ENCODE measurements at regions not wholly inside any gene's neighbourhood (a gene's known extent, or its start where the extent isn't known, plus 50 kb on each side); places are given as distances from the start of the nearest gene placed in this dataset.

DNA sequence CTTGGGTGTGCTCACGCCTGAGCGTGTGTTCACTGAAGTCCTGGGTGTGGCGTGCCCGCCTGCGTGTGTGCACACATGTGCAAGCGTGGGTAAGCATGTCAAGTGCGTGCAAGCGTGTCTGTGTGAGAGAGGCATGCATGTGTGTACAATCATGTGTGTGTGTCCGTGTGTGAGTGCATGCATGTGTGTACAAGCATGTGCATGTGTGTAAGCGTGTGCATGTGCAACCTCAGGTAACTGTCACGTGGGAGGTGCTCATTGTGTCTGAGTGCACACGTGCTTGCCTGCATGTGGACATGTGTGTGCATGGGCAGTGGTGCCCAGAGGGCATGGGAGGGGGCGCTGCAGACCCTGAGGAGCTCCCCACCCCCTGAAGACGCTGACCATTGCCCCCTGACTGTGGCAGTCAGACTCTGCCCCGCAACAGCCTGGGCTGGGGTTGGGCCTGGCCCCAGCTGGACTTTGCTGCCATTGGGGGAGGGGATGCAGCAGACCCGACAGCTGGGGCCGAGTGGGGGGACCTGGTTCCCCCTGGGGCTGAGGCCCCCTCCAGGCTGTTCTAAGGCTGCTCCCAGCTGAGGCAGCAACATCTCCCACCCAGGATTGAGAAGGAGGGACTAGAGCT lies 88.1 kb downstream of the UNCX start:
- TF ChIP-seq, protein P1, sequence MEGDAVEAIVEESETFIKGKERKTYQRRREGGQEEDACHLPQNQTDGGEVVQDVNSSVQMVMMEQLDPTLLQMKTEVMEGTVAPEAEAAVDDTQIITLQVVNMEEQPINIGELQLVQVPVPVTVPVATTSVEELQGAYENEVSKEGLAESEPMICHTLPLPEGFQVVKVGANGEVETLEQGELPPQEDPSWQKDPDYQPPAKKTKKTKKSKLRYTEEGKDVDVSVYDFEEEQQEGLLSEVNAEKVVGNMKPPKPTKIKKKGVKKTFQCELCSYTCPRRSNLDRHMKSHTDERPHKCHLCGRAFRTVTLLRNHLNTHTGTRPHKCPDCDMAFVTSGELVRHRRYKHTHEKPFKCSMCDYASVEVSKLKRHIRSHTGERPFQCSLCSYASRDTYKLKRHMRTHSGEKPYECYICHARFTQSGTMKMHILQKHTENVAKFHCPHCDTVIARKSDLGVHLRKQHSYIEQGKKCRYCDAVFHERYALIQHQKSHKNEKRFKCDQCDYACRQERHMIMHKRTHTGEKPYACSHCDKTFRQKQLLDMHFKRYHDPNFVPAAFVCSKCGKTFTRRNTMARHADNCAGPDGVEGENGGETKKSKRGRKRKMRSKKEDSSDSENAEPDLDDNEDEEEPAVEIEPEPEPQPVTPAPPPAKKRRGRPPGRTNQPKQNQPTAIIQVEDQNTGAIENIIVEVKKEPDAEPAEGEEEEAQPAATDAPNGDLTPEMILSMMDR (IDR thresholded peaks at IDR 0.05; ENCODE audit: insufficient read depth, low read length, severe bottlenecking), result no peak
- Histone ChIP-seq H3K36me3 (ENCODE audit: control insufficient read depth, insufficient read depth, low read length) (no peaks in the 10 kb centered on the region), H3K27me3 (ENCODE audit: control insufficient read depth, insufficient read depth, low read length) (no peaks in the 10 kb centered on the region), H3K4me3 (ENCODE audit: low read depth, low read length) (no peak overlapping the region)
- DNase-seq (ENCODE audit: low read depth) (no peak), FAIRE-seq (peak; percentile 82)

DNA sequence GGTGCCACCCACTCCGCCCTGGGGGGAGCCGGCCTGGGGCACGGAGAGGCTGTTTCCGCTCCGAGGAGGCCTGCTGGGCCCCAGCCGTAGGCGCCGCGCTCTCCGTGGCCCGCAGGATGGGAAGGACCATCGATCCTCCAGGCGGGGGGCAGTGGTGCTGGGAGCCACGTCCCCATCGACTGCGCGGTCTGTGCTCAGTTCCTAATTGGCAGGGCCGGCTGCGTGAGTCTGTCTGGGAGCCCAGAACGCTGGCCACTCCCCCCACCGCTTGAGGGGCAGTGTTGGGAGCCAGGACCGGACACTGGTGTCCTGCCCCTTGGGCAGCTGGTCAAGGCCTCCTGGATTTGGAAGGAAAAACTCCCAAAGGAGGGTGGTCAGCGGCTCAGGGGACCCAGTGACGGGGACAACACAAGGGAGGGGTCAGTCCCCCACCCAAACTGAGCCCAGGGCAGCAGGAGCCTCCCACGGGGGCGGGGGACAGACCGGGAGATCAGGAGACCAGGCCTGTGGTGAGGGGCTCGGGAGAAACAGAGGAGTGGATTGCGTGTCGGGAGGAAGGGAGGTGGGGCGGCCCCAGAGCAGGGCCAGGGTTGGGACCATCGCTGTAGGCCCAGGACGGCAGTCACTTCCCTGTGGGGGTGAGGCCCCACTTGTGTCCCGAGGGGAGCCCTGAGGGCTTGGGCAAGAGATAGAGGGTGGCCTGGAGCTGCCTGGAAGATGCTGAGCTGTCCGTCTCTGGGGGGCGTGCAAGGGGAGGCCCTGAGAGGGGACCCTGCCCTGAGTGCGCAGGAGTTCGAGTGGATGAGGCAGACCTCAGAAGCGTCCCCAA lies 89.0 kb downstream of the UNCX start:
- Histone ChIP-seq H3K36me3 (ENCODE audit: control insufficient read depth, insufficient read depth, low read length) (no peaks in the 10 kb centered on the region), H3K27me3 (ENCODE audit: control insufficient read depth, insufficient read depth, low read length) (no peaks in the 10 kb centered on the region), H3K4me3 (ENCODE audit: low read depth, low read length) (no peak overlapping the region)
- TF ChIP-seq, protein P1 (IDR thresholded peaks at IDR 0.05; ENCODE audit: insufficient read depth, low read length, severe bottlenecking), result no peak
- no peak for DNase-seq (ENCODE audit: low read depth)
- FAIRE-seq, result no peak

DNA sequence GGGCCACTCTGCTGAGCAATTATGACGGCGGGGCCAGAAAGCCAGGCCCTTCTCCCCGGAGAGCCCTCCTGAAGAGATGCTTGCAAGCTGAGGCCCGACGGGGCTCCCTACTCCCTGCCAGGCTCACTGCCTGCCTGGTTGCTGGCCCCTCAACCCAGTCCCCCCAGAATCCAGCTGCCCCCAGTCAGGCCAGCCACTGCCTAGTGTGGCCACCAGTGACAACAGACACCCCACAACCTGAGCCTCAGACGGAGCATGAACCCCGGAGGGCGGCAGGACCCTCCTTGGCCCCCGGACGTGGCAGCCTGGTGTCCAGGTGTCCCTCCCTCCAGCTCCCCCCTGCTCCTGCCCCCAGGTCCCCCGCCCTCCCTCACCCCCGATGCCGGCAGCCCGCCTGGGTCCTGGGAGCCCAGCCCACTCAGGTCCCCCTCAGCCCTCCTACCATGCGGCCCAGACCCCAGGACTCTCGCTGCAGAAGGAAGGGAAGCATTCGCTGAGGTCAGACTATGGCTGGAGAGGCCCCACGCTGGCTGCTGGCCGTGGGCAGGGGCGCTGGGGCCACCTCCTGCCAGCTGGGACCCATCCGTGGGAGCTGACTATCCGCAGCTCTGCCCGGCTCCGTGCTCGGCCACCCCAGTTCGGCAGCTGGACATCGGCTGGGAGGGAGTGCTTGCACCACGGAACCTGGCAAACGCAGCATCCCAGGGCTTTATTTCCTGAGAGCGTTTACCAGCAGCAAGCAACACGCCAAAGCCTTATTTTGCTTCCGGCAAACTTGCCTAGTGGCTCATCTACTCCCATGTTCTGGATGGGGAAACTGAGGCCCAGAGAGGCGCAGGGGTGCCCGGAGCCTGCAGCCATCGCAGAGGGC lies 89.8 kb downstream of the UNCX start:
- FAIRE-seq (no peak), DNase-seq (ENCODE audit: low read depth) (no peak)
- no peaks in the 10 kb centered on the region for H3K36me3 ChIP-seq (ENCODE audit: control insufficient read depth, insufficient read depth, low read length)
- H3K27me3 ChIP-seq (ENCODE audit: control insufficient read depth, insufficient read depth, low read length), result no peaks in the 10 kb centered on the region
- no peak overlapping the region for H3K4me3 ChIP-seq (ENCODE audit: low read depth, low read length)
- TF ChIP-seq, protein P1 (IDR thresholded peaks at IDR 0.05; ENCODE audit: insufficient read depth, low read length, severe bottlenecking), result no peak

DNA sequence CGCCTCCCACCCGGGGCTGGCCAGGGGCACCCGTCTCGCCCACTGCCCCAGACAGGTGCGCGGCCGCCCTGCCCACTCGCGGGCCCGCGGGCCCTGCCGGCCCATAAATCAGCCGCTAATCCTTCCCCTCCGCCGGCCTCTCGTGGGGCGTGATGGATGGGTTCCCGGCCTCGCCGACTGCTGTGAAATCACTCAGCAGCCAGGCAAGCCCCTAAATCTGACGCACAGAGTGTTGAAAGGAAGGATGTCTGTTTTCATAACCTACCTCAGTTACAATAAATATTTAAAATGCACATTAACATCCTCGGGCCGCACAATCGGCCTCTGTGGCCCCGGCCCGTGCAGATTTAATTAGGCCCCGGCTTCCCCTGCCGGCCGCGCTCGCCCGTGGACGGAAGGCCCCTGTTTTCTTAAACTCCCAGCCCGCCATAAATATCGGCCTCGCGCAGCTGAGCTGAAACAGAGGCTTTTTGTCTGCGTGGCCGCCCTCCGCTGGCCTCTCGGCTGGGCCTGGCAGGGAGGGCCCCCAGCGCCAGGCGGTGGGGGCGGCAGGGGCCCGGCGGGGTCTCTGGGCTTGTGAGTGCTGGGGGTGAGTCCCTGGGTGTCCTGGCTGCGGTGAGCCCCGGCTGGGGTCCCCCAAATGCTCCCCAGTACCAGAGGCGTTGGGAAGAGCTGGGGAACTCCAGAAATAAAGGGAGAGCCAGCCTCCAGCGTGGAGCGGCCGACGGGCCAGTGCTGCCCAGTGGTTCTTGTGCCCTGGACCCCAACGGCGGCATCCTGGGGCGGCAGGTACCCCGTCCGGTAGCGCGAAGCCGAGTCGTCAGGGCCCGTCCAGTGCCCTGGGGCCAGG lies 90.7 kb downstream of the UNCX start:
- DNase-seq (ENCODE audit: low read depth), result no peak
- Histone ChIP-seq H3K4me3 (ENCODE audit: low read depth, low read length) (no peak overlapping the region), H3K27me3 (ENCODE audit: control insufficient read depth, insufficient read depth, low read length) (no peaks in the 10 kb centered on the region), H3K36me3 (ENCODE audit: control insufficient read depth, insufficient read depth, low read length) (no peaks in the 10 kb centered on the region)
- no peak for FAIRE-seq
- TF ChIP-seq, protein P1 (IDR thresholded peaks at IDR 0.05; ENCODE audit: insufficient read depth, low read length, severe bottlenecking), result no peak

Data from bronchial epithelial cell (primary cell).